CD8-positive, alpha-beta memory T cell (primary cell): ENCODE measurements at regions not wholly inside any gene's neighbourhood (a gene's known extent, or its start where the extent isn't known, plus 50 kb on each side); places are given as distances from the start of the nearest gene placed in this dataset.

ENCODE experiments used
- CTCF ChIA-PET: fragments of 350-600 bp; sonication (Branson Sonifier 250); formaldehyde crosslinking; loops from one replicate; lab custom pipeline; 2021; ENCODE audit warnings: antibody characterized with exemption; lab: Charles Lee
- POLR2A ChIA-PET: fragments of 350-600 bp; sonication (Branson Sonifier 250); formaldehyde crosslinking; loops from one replicate; lab custom pipeline; 2021; ENCODE audit warnings: antibody characterized with exemption; lab: Charles Lee
- DNase-seq, 5 donors: peaks; one replicate each; pipeline versions ENCODE4 v3.0.0 to v3.0.0-alpha.2; 2020 to 2022; ENCODE audit warnings: mixed read lengths in 1 of 5
- H3K27ac ChIP-seq: one replicate; pipeline ENCODE4 v1.7.0; 2013; ENCODE audit warnings: low read depth, mild to moderate bottlenecking, low read length, moderate library complexity
- H3K27me3 ChIP-seq: 2 replicates; pipeline ENCODE4 v1.7.0; 2013; ENCODE audit warnings: low read length, mild to moderate bottlenecking; ENCODE audit not compliant: insufficient read depth, poor library complexity, severe bottlenecking
- H3K36me3 ChIP-seq: 2 replicates; pipeline ENCODE4 v1.7.0; 2013; ENCODE audit warnings: mild to moderate bottlenecking, low read length, moderate library complexity; ENCODE audit not compliant: insufficient read depth
- H3K4me1 ChIP-seq: 2 replicates; pipeline ENCODE4 v1.7.0; 2013; ENCODE audit warnings: mild to moderate bottlenecking, low read length, moderate library complexity; ENCODE audit not compliant: insufficient read depth
- H3K4me3 ChIP-seq: 2 replicates; pipeline ENCODE4 v1.7.0; 2013; ENCODE audit warnings: mild to moderate bottlenecking, low read length
- H3K9me3 ChIP-seq: 2 replicates; pipeline ENCODE4 v1.7.0; 2013; ENCODE audit warnings: mild to moderate bottlenecking, low read length
- H3K27ac Mint-ChIP-seq, 8 donors: one replicate each; pipeline ENCODE4 v1.8.0; 2020 to 2021; ENCODE audit warnings: mixed read lengths in 8 of 8, mild to moderate bottlenecking in 6 of 8, inconsistent platforms in 3 of 8, moderate library complexity in 3 of 8
- H3K27me3 Mint-ChIP-seq, 2 donors: one replicate each; pipeline ENCODE4 v1.8.0; 2020 to 2021; ENCODE audit warnings: mixed read lengths in 2 of 2, mild to moderate bottlenecking in 1 of 2, moderate library complexity in 1 of 2
- H3K36me3 Mint-ChIP-seq, 3 donors: one replicate each; pipeline ENCODE4 v1.8.0; 2020 to 2021; ENCODE audit warnings: mixed read lengths in 3 of 3, inconsistent platforms in 1 of 3, mild to moderate bottlenecking in 1 of 3
- H3K4me1 Mint-ChIP-seq, 3 donors: one replicate each; pipeline ENCODE4 v1.8.0; 2020 to 2021; ENCODE audit warnings: mixed read lengths in 3 of 3, inconsistent platforms in 1 of 3, mild to moderate bottlenecking in 1 of 3
- H3K4me3 Mint-ChIP-seq, 7 donors: one replicate each; pipeline ENCODE4 v1.8.0; 2020 to 2021; ENCODE audit warnings: mixed read lengths in 7 of 7, mild to moderate bottlenecking in 6 of 7, moderate library complexity in 4 of 7, inconsistent platforms in 2 of 7
- H3K9me3 Mint-ChIP-seq, 5 donors: one replicate each; pipeline ENCODE4 v1.8.0; 2020 to 2022; ENCODE audit warnings: mixed read lengths in 5 of 5, mild to moderate bottlenecking in 3 of 5, moderate library complexity in 2 of 5, inconsistent platforms in 1 of 5

DNA sequence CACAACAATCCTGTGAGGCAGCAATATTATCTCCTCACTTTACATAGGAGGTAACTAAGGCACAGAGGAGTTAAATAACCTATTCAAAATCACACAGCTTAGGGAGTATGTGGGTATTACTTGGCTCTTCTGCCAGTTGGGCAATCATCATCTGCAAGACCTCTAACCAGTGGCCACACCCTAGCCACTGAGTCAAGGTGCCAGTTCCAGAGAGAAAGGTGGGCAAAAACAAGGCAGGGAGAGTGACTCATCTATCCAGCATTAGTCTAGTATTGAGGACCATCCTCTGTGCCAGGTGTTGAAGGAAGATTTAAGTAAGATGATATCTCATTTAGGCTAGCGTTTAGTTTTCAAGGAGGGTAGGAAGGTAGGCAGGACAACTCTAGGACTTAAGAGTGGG lies 113.9 kb upstream of the EOLA2 start:
- CTCF ChIA-PET = no interaction called here
- no peak overlapping the region for H3K27ac Mint-ChIP-seq
- H3K27me3 Mint-ChIP-seq = peaks cover 1 to 5% of the 10 kb centered on the region in 2 donors
- no peaks in the 10 kb centered on the region for H3K36me3 ChIP-seq
- no peak for DNase-seq
- no peaks in the 10 kb centered on the region for H3K4me1 Mint-ChIP-seq
- POLR2A ChIA-PET = no interaction called here
- H3K4me3 ChIP-seq = no peak overlapping the region
- H3K27ac ChIP-seq = no peak overlapping the region
- H3K4me1 ChIP-seq = no peaks in the 10 kb centered on the region
- no peaks in the 10 kb centered on the region for H3K36me3 Mint-ChIP-seq
- no peaks in the 10 kb centered on the region for H3K27me3 ChIP-seq
- H3K9me3 Mint-ChIP-seq = no peaks in the 10 kb centered on the region
- no peaks in the 10 kb centered on the region for H3K9me3 ChIP-seq
- H3K4me3 Mint-ChIP-seq = no peak overlapping the region

DNA sequence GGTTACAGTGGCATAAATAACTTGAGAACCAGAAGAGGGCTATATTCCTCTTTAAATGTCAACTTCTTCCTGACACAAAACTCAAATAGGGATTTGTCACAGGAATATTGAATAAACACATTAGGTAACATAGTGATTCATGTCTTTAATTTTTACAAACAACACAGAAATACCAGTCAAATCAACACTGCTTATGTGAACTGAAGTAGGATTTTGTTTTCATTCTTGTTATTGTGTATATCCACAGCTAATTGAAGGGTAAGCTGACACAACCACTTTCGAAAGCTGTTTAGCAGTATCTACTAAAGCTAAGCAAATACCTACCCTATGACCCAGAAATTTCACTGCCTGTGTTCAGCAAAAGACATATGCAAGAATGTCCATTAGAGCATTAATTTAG lies 120.4 kb upstream of the EOLA2 start:
- Mint-ChIP-seq H3K4me3 (no peak overlapping the region), H3K4me1 (no peaks in the 10 kb centered on the region), H3K36me3 (no peaks in the 10 kb centered on the region), H3K27ac (no peak overlapping the region), H3K9me3 (no peaks in the 10 kb centered on the region), H3K27me3 (peaks cover 7 to 8% of the 10 kb centered on the region in 2 donors)
- DNase-seq = no peak
- CTCF ChIA-PET = no interaction called here
- H3K27me3 ChIP-seq = no peaks in the 10 kb centered on the region
- H3K4me1 ChIP-seq = no peaks in the 10 kb centered on the region
- POLR2A ChIA-PET = no interaction called here
- H3K27ac ChIP-seq = no peak overlapping the region
- no peaks in the 10 kb centered on the region for H3K36me3 ChIP-seq
- no peaks in the 10 kb centered on the region for H3K9me3 ChIP-seq
- no peak overlapping the region for H3K4me3 ChIP-seq

- H3K36me3 Mint-ChIP-seq = no peaks in the 10 kb centered on the region
- H3K27me3 Mint-ChIP-seq = peaks cover 3 to 8% of the 10 kb centered on the region in 2 donors
- POLR2A ChIA-PET = no interaction called here
Measured at GRCh38 chrX:150060406-150060805, 122.1 kb upstream of the EOLA2 start.

DNA sequence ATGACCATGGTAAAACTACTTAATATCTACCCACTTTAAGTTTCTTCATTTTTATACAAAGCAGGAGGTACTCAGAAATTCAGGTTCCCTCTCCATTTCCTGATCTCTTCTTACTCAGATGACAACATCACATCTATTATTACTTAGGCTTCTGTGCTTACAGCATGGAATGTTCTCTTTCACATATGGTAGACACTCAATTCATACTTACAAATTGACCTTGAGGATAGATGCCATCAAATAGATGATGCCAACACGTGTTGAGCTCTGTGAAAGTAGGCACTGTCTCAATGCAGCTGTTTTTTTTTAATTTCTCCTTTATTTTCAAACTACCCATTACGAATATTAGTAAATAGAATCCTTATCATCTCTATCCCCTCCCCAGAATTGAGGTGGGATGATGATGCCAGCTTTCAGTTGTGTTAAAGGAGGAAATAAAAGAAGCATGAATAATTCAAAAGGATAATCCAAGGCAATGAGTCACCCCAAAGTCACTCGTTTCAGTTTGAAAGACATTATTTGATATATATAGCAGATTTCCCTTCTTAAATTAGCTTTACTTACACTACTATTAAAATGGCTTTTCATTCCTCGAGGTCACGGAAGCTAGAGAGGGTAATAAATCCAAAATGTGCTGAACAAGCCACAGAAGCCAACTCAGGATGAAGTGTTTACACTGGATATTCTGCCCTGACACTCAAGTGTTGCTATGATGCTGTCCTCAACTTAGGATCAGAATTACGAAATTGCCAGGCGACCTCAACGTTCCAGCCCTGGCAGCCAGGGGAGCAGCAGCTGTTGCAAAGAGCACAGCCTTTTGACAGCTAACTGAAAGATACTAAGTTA lies 124.2 kb upstream of the EOLA2 start:
- H3K9me3 Mint-ChIP-seq = no peaks in the 10 kb centered on the region
- ChIA-PET CTCF (no interaction called here), POLR2A (no interaction called here)
- no peak overlapping the region for H3K27ac ChIP-seq
- no peaks in the 10 kb centered on the region for H3K4me1 ChIP-seq
- H3K4me3 ChIP-seq = no peak overlapping the region
- H3K27me3 ChIP-seq = no peaks in the 10 kb centered on the region
- peaks cover 1 to 4% of the 10 kb centered on the region in 2 donors for H3K27me3 Mint-ChIP-seq
- DNase-seq = no peak
- no peaks in the 10 kb centered on the region for H3K36me3 Mint-ChIP-seq
- H3K27ac Mint-ChIP-seq = no peak overlapping the region
- H3K9me3 ChIP-seq = no peaks in the 10 kb centered on the region
- no peaks in the 10 kb centered on the region for H3K4me1 Mint-ChIP-seq
- H3K4me3 Mint-ChIP-seq = no peak overlapping the region
- no peaks in the 10 kb centered on the region for H3K36me3 ChIP-seq

More at GRCh38 chrX:150060406-150060805, 122.1 kb upstream of the EOLA2 start:
- DNase-seq = no peak
- H3K4me1 Mint-ChIP-seq = no peaks in the 10 kb centered on the region
- no peak overlapping the region for H3K4me3 ChIP-seq
- no peaks in the 10 kb centered on the region for H3K27me3 ChIP-seq
- no peak overlapping the region for H3K27ac ChIP-seq
- CTCF ChIA-PET = no interaction called here
- H3K36me3 ChIP-seq = no peaks in the 10 kb centered on the region
- H3K27ac Mint-ChIP-seq = no peak overlapping the region
- H3K4me1 ChIP-seq = no peaks in the 10 kb centered on the region
- no peak overlapping the region for H3K4me3 Mint-ChIP-seq
- no peaks in the 10 kb centered on the region for H3K9me3 ChIP-seq
- no peaks in the 10 kb centered on the region for H3K9me3 Mint-ChIP-seq

DNA sequence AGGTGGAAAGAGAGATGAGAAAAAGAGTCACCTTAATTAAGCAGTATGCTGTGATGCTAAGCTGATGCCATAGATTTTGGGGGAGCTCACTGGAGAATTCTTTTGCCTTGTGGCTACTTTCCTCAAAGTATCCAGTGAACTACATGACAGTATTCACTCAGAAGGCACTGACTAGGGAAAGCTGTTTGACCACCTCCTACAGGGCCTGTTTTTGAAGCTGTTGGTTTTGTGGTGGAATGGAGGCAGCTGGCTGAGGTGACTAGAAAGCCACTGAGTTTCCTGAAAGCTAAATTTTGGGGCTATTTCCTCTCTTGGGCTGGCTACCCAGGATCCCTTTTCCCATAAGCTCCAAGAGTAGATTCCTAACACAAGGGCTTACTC lies 124.8 kb upstream of the EOLA2 start:
- H3K27me3 ChIP-seq = no peaks in the 10 kb centered on the region
- CTCF ChIA-PET = no interaction called here
- no peak overlapping the region for H3K4me3 ChIP-seq
- no peak overlapping the region for H3K4me3 Mint-ChIP-seq
- H3K4me1 ChIP-seq = no peaks in the 10 kb centered on the region
- H3K27ac Mint-ChIP-seq = no peak overlapping the region
- no peak overlapping the region for H3K27ac ChIP-seq
- no peaks in the 10 kb centered on the region for H3K9me3 ChIP-seq
- POLR2A ChIA-PET = no interaction called here
- peaks cover 1 to 3% of the 10 kb centered on the region in 2 donors for H3K27me3 Mint-ChIP-seq
- no peaks in the 10 kb centered on the region for H3K36me3 ChIP-seq
- DNase-seq = no peak
- H3K4me1 Mint-ChIP-seq = no peaks in the 10 kb centered on the region
- H3K9me3 Mint-ChIP-seq = no peaks in the 10 kb centered on the region
- no peaks in the 10 kb centered on the region for H3K36me3 Mint-ChIP-seq

- no peaks in the 10 kb centered on the region for H3K36me3 ChIP-seq
- CTCF ChIA-PET = no interaction called here
Measured at GRCh38 chrX:150063674-150064073, 125.4 kb upstream of the EOLA2 start.

GRCh38 chrX:150074175-150074574 lies 135.9 kb upstream of the EOLA2 start:
- DNase-seq = no peak
- Histone ChIP-seq H3K4me1 (no peaks in the 10 kb centered on the region), H3K27ac (no peak overlapping the region), H3K4me3 (no peak overlapping the region), H3K9me3 (no peaks in the 10 kb centered on the region), H3K27me3 (no peaks in the 10 kb centered on the region), H3K36me3 (no peaks in the 10 kb centered on the region)
- Mint-ChIP-seq H3K9me3 (peaks cover 0 to 1% (median 0%) of the 10 kb centered on the region in 5 donors), H3K4me1 (no peaks in the 10 kb centered on the region), H3K27me3 (peaks cover 9 to 14% of the 10 kb centered on the region in 2 donors), H3K4me3 (no peak overlapping the region), H3K36me3 (peaks cover 0 to 4% (median 0%) of the 10 kb centered on the region in 3 donors), H3K27ac (no peak overlapping the region)
- CTCF ChIA-PET = no interaction called here
- POLR2A ChIA-PET = no interaction called here

More at GRCh38 chrX:150063674-150064073, 125.4 kb upstream of the EOLA2 start:
- peaks cover 1 to 3% of the 10 kb centered on the region in 2 donors for H3K27me3 Mint-ChIP-seq
- Histone ChIP-seq H3K27me3 (no peaks in the 10 kb centered on the region), H3K4me1 (no peaks in the 10 kb centered on the region), H3K4me3 (no peak overlapping the region), H3K27ac (no peak overlapping the region), H3K9me3 (no peaks in the 10 kb centered on the region)
- H3K4me1 Mint-ChIP-seq = no peaks in the 10 kb centered on the region
- POLR2A ChIA-PET = no interaction called here
- H3K4me3 Mint-ChIP-seq = no peak overlapping the region
- no peak overlapping the region for H3K27ac Mint-ChIP-seq
- no peaks in the 10 kb centered on the region for H3K36me3 Mint-ChIP-seq
- DNase-seq = no peak
- H3K9me3 Mint-ChIP-seq = no peaks in the 10 kb centered on the region

DNA sequence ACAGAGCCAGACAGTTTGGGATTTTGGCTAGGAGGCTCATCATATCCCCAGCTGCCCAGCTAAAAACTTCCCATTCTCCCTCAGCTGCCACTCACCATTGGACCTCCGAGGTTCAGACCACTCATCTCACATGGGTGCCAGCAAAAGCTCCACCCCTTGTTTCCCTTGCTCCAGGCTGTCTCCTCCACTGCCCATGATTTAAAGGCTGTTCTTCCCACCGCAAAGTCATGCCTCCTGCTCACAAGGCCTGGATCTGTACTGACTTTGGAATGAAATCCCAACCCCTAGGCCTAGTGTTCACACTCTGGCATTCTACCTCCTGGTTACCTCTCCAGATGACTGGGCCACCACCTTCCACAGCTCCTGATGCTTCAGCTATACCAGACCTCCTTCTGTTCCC lies 142.2 kb upstream of the EOLA2 start:
- POLR2A ChIA-PET = no interaction called here
- no peak for DNase-seq
- Histone ChIP-seq H3K9me3 (no peaks in the 10 kb centered on the region), H3K27me3 (no peaks in the 10 kb centered on the region), H3K4me3 (no peak overlapping the region), H3K27ac (no peak overlapping the region), H3K4me1 (no peaks in the 10 kb centered on the region), H3K36me3 (no peaks in the 10 kb centered on the region)
- Mint-ChIP-seq H3K4me1 (no peaks in the 10 kb centered on the region), H3K27ac (no peak overlapping the region), H3K36me3 (peaks cover 0 to 4% (median 1%) of the 10 kb centered on the region in 3 donors), H3K9me3 (peaks cover 0 to 1% (median 0%) of the 10 kb centered on the region in 5 donors), H3K4me3 (no peak overlapping the region), H3K27me3 (peaks cover 0 to 11% of the 10 kb centered on the region in 2 donors)
- CTCF ChIA-PET = no interaction called here
